WTC11 (cell line): ENCODE measurements at regions not wholly inside any gene's neighbourhood (a gene's known extent, or its start where the extent isn't known, plus 50 kb on each side); places are given as distances from the start of the nearest gene placed in this dataset.

Experiments
- ATAC-seq: fragments of 200-7000 bp; cut with Tn5 transposase; 2 replicates; pipeline ENCODE4 v1.10.0; 2021; ENCODE audit warnings: mild to moderate bottlenecking, moderate library complexity
- CTCF ChIA-PET: fragments of 300-600 bp; sonication (Branson Sonifier 250); formaldehyde crosslinking; loops from one replicate; lab custom pipeline; 2021; ENCODE audit warnings: antibody characterized with exemption; lab: Charles Lee
- POLR2A ChIA-PET: fragments of 350-600 bp; sonication (Branson Sonifier 250); formaldehyde crosslinking; loops from one replicate; lab custom pipeline; 2021; ENCODE audit warnings: antibody characterized with exemption; lab: Charles Lee
- DNase-seq: peaks from one replicate; pipeline ENCODE4 v3.0.0; 2021; ENCODE audit warnings: low spot score
- H3K27ac Mint-ChIP-seq: 2 replicates; pipeline ENCODE4 v1.8.0; 2021; ENCODE audit warnings: mixed read lengths
- H3K27me3 Mint-ChIP-seq: 2 replicates; pipeline ENCODE4 v1.8.0; 2021; ENCODE audit warnings: low read depth, mild to moderate bottlenecking, moderate library complexity, mixed read lengths
- H3K36me3 Mint-ChIP-seq: 2 replicates; pipeline ENCODE4 v1.8.0; 2021; ENCODE audit warnings: mixed read lengths
- H3K4me1 Mint-ChIP-seq: 2 replicates; pipeline ENCODE4 v1.8.0; 2022; ENCODE audit warnings: mixed read lengths
- H3K4me3 Mint-ChIP-seq: 2 replicates; pipeline ENCODE4 v1.8.0; 2021; ENCODE audit warnings: mild to moderate bottlenecking, moderate library complexity, mixed read lengths
- H3K9me3 Mint-ChIP-seq: 2 replicates; pipeline ENCODE4 v1.8.0; 2021; ENCODE audit warnings: mixed read lengths
- ARID4B ChIP-seq: sonication (generic); formaldehyde crosslinking; IDR thresholded peaks from 2 replicates; pipeline ENCODE4 v1.8.0; 2023; ENCODE audit warnings: missing genetic modification reagents, mild to moderate bottlenecking, borderline replicate concordance
- E2F5 ChIP-seq: sonication (generic); formaldehyde crosslinking; IDR thresholded peaks from 2 replicates; pipeline ENCODE4 v1.8.1; 2022; ENCODE audit warnings: mild to moderate bottlenecking, moderate library complexity, missing genetic modification reagents
- PRDM15 ChIP-seq: sonication (generic); formaldehyde crosslinking; IDR thresholded peaks from 2 replicates; pipeline ENCODE4 v1.8.0; 2022; ENCODE audit warnings: missing genetic modification reagents
- TCF7 ChIP-seq: sonication (generic); formaldehyde crosslinking; IDR thresholded peaks from 2 replicates; pipeline ENCODE4 v1.8.0; 2022; ENCODE audit warnings: mild to moderate bottlenecking, low read depth, missing genetic modification reagents, moderate library complexity
- TP53 ChIP-seq: sonication (generic); formaldehyde crosslinking; IDR thresholded peaks from 2 replicates; pipeline ENCODE4 v1.8.1; 2023; ENCODE audit warnings: mild to moderate bottlenecking, missing genetic modification reagents
- ZNF532 ChIP-seq: fragments of 250-450 bp; sonication (Bioruptor Pico); IDR thresholded peaks from 2 replicates; pipeline ENCODE4 v1.9.0; 2021; ENCODE audit warnings: mild to moderate bottlenecking, borderline replicate concordance
- TF ChIP-seq, protein P1 (sequence below): sonication (generic); formaldehyde crosslinking; IDR thresholded peaks from 2 replicates; pipeline ENCODE4 v1.8.0; 2023; ENCODE audit warnings: missing genetic modification reagents
- TF ChIP-seq, protein P2 (sequence below): fragments of 250-450 bp; sonication (Bioruptor Pico); IDR thresholded peaks from 2 replicates; pipeline ENCODE4 v1.9.0; 2021; ENCODE audit warnings: mild to moderate bottlenecking

GRCh38 chr2:53210538-53210937, 557.1 kb upstream of the CHAC2 start (continued):
- TF ChIP-seq, protein P1, sequence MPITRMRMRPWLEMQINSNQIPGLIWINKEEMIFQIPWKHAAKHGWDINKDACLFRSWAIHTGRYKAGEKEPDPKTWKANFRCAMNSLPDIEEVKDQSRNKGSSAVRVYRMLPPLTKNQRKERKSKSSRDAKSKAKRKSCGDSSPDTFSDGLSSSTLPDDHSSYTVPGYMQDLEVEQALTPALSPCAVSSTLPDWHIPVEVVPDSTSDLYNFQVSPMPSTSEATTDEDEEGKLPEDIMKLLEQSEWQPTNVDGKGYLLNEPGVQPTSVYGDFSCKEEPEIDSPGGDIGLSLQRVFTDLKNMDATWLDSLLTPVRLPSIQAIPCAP (CRISPR knock-in tag) = no peak
- TF ChIP-seq, protein P2, sequence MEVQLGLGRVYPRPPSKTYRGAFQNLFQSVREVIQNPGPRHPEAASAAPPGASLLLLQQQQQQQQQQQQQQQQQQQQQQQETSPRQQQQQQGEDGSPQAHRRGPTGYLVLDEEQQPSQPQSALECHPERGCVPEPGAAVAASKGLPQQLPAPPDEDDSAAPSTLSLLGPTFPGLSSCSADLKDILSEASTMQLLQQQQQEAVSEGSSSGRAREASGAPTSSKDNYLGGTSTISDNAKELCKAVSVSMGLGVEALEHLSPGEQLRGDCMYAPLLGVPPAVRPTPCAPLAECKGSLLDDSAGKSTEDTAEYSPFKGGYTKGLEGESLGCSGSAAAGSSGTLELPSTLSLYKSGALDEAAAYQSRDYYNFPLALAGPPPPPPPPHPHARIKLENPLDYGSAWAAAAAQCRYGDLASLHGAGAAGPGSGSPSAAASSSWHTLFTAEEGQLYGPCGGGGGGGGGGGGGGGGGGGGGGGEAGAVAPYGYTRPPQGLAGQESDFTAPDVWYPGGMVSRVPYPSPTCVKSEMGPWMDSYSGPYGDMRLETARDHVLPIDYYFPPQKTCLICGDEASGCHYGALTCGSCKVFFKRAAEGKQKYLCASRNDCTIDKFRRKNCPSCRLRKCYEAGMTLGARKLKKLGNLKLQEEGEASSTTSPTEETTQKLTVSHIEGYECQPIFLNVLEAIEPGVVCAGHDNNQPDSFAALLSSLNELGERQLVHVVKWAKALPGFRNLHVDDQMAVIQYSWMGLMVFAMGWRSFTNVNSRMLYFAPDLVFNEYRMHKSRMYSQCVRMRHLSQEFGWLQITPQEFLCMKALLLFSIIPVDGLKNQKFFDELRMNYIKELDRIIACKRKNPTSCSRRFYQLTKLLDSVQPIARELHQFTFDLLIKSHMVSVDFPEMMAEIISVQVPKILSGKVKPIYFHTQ (CRISPR knock-in tag) = no peak

DNA sequence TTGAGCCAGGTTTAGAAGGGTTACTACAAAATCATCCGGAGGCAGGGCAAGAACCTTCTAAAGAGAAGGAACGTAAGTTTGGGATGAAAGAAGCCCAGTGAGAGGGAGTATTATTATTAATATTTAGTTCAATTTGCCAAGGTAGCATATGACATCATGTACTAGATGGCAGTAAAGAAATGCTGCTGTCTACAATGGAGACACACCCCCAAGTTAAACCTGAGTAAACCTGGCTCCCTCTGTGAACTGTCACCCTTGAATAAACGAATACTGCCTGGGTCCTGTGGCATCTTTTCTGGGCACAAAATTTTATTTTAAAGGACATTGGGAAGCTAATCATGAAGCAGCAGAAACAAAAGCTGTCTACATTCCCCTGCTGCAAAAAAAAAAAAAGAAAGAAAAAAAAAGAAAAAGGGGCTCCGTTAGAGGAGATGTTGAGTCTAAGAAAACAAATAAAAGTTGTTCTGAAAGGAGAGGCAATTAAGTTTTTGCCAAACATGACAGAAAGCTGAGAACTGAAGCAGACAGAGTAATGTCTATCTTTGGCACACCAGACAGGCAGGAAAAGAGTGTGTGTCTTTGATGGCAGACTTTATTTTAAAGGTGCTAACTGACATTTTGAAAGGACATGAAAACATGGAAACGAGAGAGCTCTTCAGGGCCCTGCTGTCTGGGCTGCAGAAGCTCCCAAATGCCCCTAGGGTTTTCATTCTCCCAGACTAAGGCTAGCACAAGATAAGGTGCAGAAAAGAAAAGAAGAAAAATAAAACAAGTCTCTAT, 557.7 kb upstream of the CHAC2 start:
- H3K9me3 Mint-ChIP-seq = peaks cover 15% of the 10 kb centered on the region
- H3K4me1 Mint-ChIP-seq = no peaks in the 10 kb centered on the region
- no peak for ATAC-seq
- H3K27me3 Mint-ChIP-seq = no peaks in the 10 kb centered on the region
- no peak overlapping the region for H3K4me3 Mint-ChIP-seq
- peaks cover 9% of the 10 kb centered on the region for H3K36me3 Mint-ChIP-seq
- H3K27ac Mint-ChIP-seq = no peak overlapping the region
- no peak for DNase-seq
- POLR2A ChIA-PET = no interaction called here
- TF ChIP-seq TCF7 (CRISPR knock-in tag) (no peak), ZNF532 (CRISPR knock-in tag) (no peak), PRDM15 (no peak), ARID4B (CRISPR knock-in tag) (no peak), TP53 (CRISPR knock-in tag) (no peak), E2F5 (CRISPR knock-in tag) (no peak)
- TF ChIP-seq, all 79 proteins: peak for 0
- CTCF ChIA-PET = interaction anchor here (0.6 to 2.4 kb wide), 12 partner anchors 9 to 399 kb away, joined by 3 to 26 read pairs (median 4); no protein-coding TSS in a partner anchor
